Astrocyte of the spinal cord (primary cell): ENCODE measurements at regions not wholly inside any gene's neighbourhood (a gene's known extent, or its start where the extent isn't known, plus 50 kb on each side); places are given as distances from the start of the nearest gene placed in this dataset.

Experiments used
- DNase-seq: peaks from one replicate; pipeline ENCODE4 v3.0.0; 2011; ENCODE audit warnings: low read depth, low spot score
- H3K4me3 ChIP-seq: 2 replicates; pipeline ENCODE4 v1.5.1; 2011; ENCODE audit warnings: low read depth, mild to moderate bottlenecking, low read length, moderate library complexity
- CTCF ChIP-seq: IDR thresholded peaks from 2 replicates; pipeline ENCODE4 v1.5.1; 2012; ENCODE audit warnings: low read depth, mild to moderate bottlenecking, low read length, inconsistent platforms
- in situ Hi-C: cut with HindIII; loops from 2 replicates; pipeline ENCODE4 v1.10.0; 2017; ENCODE audit warnings: low sequenced_read_pairs

DNA sequence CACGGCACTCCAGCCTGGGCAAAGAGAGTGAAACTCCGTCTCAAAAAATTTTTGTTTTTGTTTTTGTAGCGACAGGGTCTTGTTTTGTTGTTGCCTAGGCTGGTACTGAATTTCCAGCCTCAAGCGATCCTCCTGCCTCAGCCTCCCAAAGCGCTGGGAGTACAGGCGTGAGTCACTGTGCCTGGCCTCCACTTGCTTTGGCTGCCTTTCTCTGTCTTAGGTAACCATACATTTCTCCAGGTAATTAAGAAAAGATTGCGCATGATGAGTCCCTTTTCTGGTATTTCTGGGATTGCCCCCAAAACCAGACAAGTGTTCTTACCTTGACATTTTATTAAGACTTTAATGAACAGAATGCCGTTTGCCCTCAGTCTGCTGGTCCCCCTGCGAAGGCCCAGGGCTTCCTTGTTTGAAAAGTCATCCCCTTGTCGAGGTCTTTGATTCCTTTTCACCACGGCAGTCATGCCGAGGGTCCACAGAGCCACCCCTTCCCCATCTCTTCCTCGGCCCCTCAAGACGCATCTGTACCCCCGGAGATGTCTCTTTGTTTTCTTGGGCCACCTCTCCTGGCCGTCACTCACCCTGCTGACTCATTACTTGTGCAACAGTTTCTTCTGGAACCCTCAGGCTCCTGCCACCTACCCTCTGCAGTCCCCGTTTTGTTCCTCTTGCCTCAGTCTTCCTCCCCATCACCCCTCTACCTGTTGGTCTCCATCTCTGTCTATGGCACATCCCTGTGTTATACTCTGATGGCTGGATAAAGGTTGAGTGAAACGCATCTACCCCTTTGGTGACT, 151.0 kb downstream of the SEC14L1 start:
- H3K4me3 ChIP-seq = no peak overlapping the region
- no peak for TF ChIP-seq CTCF
- in situ Hi-C loops = no loop called here
- no peak for DNase-seq

GRCh38 chr17:77294761-77295160, 154.0 kb downstream of the SEC14L1 start:
- in situ Hi-C loops = no loop called here
- no peak for TF ChIP-seq CTCF
- H3K4me3 ChIP-seq = no peak overlapping the region
- no peak for DNase-seq

- in situ Hi-C loops = no loop called here
- DNase-seq = no peak
- H3K4me3 ChIP-seq = no peak overlapping the region
- no peak for TF ChIP-seq CTCF
These were observed 154.6 kb downstream of the SEC14L1 start for GRCh38 chr17:77295241-77295853.

- in situ Hi-C loops = no loop called here
- no peak for TF ChIP-seq CTCF
- no peak for DNase-seq
- no peak overlapping the region for H3K4me3 ChIP-seq
These were observed 156.1 kb downstream of the SEC14L1 start for GRCh38 chr17:77296769-77297409.

GRCh38 chr17:77297693-77298666, 157.2 kb downstream of the SEC14L1 start:
- in situ Hi-C loops = no loop called here
- DNase-seq = peak; percentile 75
- H3K4me3 ChIP-seq = no peak overlapping the region
- no peak for TF ChIP-seq CTCF

DNA sequence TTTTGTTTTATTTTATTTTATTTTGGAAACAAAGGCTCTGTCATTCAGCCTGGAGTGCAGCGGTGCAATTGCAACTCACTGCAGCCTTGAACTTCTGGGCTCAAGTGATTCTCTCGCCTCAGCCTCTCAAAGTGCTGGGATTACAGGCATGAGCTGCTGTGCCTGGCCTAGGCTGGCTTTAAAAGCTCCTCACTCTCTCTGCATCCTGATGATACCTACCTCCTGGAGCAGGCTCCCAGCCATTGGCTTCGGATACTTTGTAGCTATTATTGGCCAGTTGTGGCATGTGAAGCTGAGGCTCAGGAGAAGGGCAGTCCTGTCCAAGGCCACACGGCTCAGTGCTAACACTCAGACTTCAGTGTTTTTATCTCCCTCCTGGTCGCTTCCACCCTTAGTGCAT, 158.0 kb downstream of the SEC14L1 start:
- in situ Hi-C loops = no loop called here
- TF ChIP-seq CTCF = no peak
- no peak for DNase-seq
- H3K4me3 ChIP-seq = no peak overlapping the region
